Hepatocyte (in vitro differentiated cells): ENCODE measurements at regions not wholly inside any gene's neighbourhood (a gene's known extent, or its start where the extent isn't known, plus 50 kb on each side); places are given as distances from the start of the nearest gene placed in this dataset.

Experiments used
- DNase-seq: peaks from one replicate; pipeline ENCODE4 v3.0.0-alpha.2; 2016; ENCODE audit warnings: low spot score
- H2AFZ ChIP-seq: fragments of 200-600 bp; sonication (generic); 2 replicates; pipeline ENCODE4 v1.6.0; 2016; ENCODE audit warnings: antibody characterized with exemption, mild to moderate bottlenecking
- H3K27ac ChIP-seq: fragments of 200-600 bp; sonication (generic); 2 replicates; pipeline ENCODE4 v1.5.1; 2016; ENCODE audit warnings: mild to moderate bottlenecking
- H3K27me3 ChIP-seq: fragments of 200-600 bp; sonication (generic); 2 replicates; pipeline ENCODE4 v1.6.1; 2016
- H3K36me3 ChIP-seq: fragments of 200-600 bp; sonication (generic); replicated peaks from 2 replicates; pipeline ENCODE4 v1.5.1; 2016; ENCODE audit warnings: low read depth; ENCODE audit not compliant: insufficient read depth
- H3K4me1 ChIP-seq: fragments of 200-600 bp; sonication (generic); 2 replicates; pipeline ENCODE4 v1.5.1; 2016; ENCODE audit warnings: mild to moderate bottlenecking, moderate library complexity; ENCODE audit not compliant: insufficient read depth
- H3K4me2 ChIP-seq: fragments of 200-600 bp; sonication (generic); 2 replicates; pipeline ENCODE4 v1.6.0; 2016
- H3K4me3 ChIP-seq: fragments of 200-600 bp; sonication (generic); 2 replicates; pipeline ENCODE4 v1.5.1; 2016; ENCODE audit warnings: mild to moderate bottlenecking
- H3K79me2 ChIP-seq: fragments of 200-600 bp; sonication (generic); 2 replicates; pipeline ENCODE4 v1.6.0; 2017; ENCODE audit warnings: mild to moderate bottlenecking
- H3K9me2 ChIP-seq: fragments of 200-600 bp; sonication (generic); replicated peaks from 2 replicates; pipeline ENCODE4 v1.6.0; 2017; ENCODE audit warnings: mild to moderate bottlenecking; ENCODE audit not compliant: insufficient read depth
- H3K9me3 ChIP-seq: fragments of 200-600 bp; sonication (generic); 2 replicates; pipeline ENCODE4 v1.5.1; 2016; ENCODE audit warnings: low read depth, mild to moderate bottlenecking
- H4K20me1 ChIP-seq: fragments of 200-600 bp; sonication (generic); 2 replicates; pipeline ENCODE4 v1.6.0; 2016; ENCODE audit warnings: mild to moderate bottlenecking; ENCODE audit not compliant: insufficient read depth, poor library complexity, severe bottlenecking
- CTCF ChIP-seq: fragments of 200-600 bp; sonication (generic); IDR thresholded peaks from 2 replicates; pipeline ENCODE4 v1.5.1; 2016; ENCODE audit warnings: antibody characterized with exemption, mild to moderate bottlenecking; ENCODE audit not compliant: poor library complexity
- EZH2 ChIP-seq: fragments of 200-600 bp; sonication (generic); IDR thresholded peaks from 2 replicates; pipeline ENCODE4 v1.6.1; 2016; ENCODE audit warnings: antibody characterized with exemption, mild to moderate bottlenecking, borderline replicate concordance
- EZH2phosphoT487 ChIP-seq: fragments of 200-600 bp; sonication (generic); IDR thresholded peaks from one replicate; pipeline ENCODE4 v1.6.1; 2018; ENCODE audit warnings: antibody characterized with exemption, mild to moderate bottlenecking, low read depth, moderate library complexity; ENCODE audit not compliant: unreplicated experiment, severe bottlenecking
- WGBS: methylation state at CpG from one replicate; pipeline ENCODE4 v1.1.6; 2016; ENCODE audit warnings: low lambda C conversion rate; ENCODE audit errors: missing lambda C conversion rate; 5-methylcytosine and 5-hydroxymethylcytosine counted together

GRCh38 chr16:47885489-47885888 is 270.3 kb downstream of the ABCC12 start:
- Histone ChIP-seq H3K79me2 (no peaks in the 10 kb centered on the region), H3K36me3 (no peaks in the 10 kb centered on the region), H2AFZ (no peak overlapping the region), H3K4me2 (no peak overlapping the region), H3K4me1 (no peaks in the 10 kb centered on the region), H3K27ac (no peak overlapping the region), H3K27me3 (peaks cover 6% of the 10 kb centered on the region), H4K20me1 (no peaks in the 10 kb centered on the region), H3K9me3 (no peaks in the 10 kb centered on the region), H3K4me3 (no peak overlapping the region), H3K9me2 (no peaks in the 10 kb centered on the region)
- 70% methylated on average over 1 of the region's 1 CpG for WGBS
- no peak for DNase-seq
- TF ChIP-seq EZH2phosphoT487: no peak
- no peak for TF ChIP-seq EZH2
- TF ChIP-seq CTCF: no peak

GRCh38 chr16:47884116-47884725 is 271.6 kb downstream of the ABCC12 start:
- no peak overlapping the region for H3K4me3 ChIP-seq
- H3K4me1 ChIP-seq: no peaks in the 10 kb centered on the region
- no peak overlapping the region for H3K27ac ChIP-seq
- no peaks in the 10 kb centered on the region for H3K9me2 ChIP-seq
- no peak overlapping the region for H3K4me2 ChIP-seq
- no peak for DNase-seq
- no peaks in the 10 kb centered on the region for H3K36me3 ChIP-seq
- TF ChIP-seq EZH2 (no peak), EZH2phosphoT487 (no peak), CTCF (no peak)
- 18% methylated on average over 2 of the region's 2 CpGs for WGBS
- no peaks in the 10 kb centered on the region for H4K20me1 ChIP-seq
- no peaks in the 10 kb centered on the region for H3K79me2 ChIP-seq
- H2AFZ ChIP-seq: no peak overlapping the region
- H3K9me3 ChIP-seq: no peaks in the 10 kb centered on the region
- peaks cover 6% of the 10 kb centered on the region for H3K27me3 ChIP-seq

GRCh38 chr16:47881574-47881973 is 274.2 kb downstream of the ABCC12 start:
- Histone ChIP-seq H3K27me3 (peaks cover 6% of the 10 kb centered on the region), H4K20me1 (no peaks in the 10 kb centered on the region), H3K79me2 (no peaks in the 10 kb centered on the region), H3K9me2 (no peaks in the 10 kb centered on the region), H3K4me3 (no peak overlapping the region), H3K36me3 (no peaks in the 10 kb centered on the region), H3K4me2 (no peak overlapping the region), H3K27ac (no peak overlapping the region), H3K9me3 (no peaks in the 10 kb centered on the region), H3K4me1 (no peaks in the 10 kb centered on the region), H2AFZ (no peak overlapping the region)
- WGBS: 84% methylated on average over 4 of the region's 4 CpGs
- no peak for TF ChIP-seq EZH2
- TF ChIP-seq CTCF: no peak
- no peak for TF ChIP-seq EZH2phosphoT487
- no peak for DNase-seq

- H3K4me1 ChIP-seq: no peaks in the 10 kb centered on the region
- H3K36me3 ChIP-seq: no peaks in the 10 kb centered on the region
- H2AFZ ChIP-seq: no peak overlapping the region
- TF ChIP-seq CTCF: no peak
- TF ChIP-seq EZH2: no peak
- no peak for TF ChIP-seq EZH2phosphoT487
- no peak overlapping the region for H3K4me3 ChIP-seq
- H3K4me2 ChIP-seq: no peak overlapping the region
- no peaks in the 10 kb centered on the region for H3K79me2 ChIP-seq
- no peak for DNase-seq
- no peak overlapping the region for H3K27ac ChIP-seq
- H4K20me1 ChIP-seq: no peaks in the 10 kb centered on the region
- H3K9me3 ChIP-seq: no peaks in the 10 kb centered on the region
- no peaks in the 10 kb centered on the region for H3K9me2 ChIP-seq
- H3K27me3 ChIP-seq: peaks cover 6% of the 10 kb centered on the region
- 95% methylated on average over 5 of the region's 5 CpGs for WGBS
Measured at GRCh38 chr16:47880653-47881052, 275.1 kb downstream of the ABCC12 start.
